WI38 (cell line): ENCODE measurements at regions not wholly inside any gene's neighbourhood (a gene's known extent, or its start where the extent isn't known, plus 50 kb on each side); places are given as distances from the start of the nearest gene placed in this dataset.
"Not testable (repeated sequence)": the region's sequence is repeated elsewhere in the genome, so short reads cannot be mapped to it uniquely, and the experiment has no call there.

Source experiments
- H3K4me3 ChIP-seq: 2 replicates; pipeline ENCODE4 v1.5.1; 2011; ENCODE audit warnings: low read depth, mild to moderate bottlenecking, control low read depth, low read length
- TF ChIP-seq, protein P1 (sequence below): IDR thresholded peaks from 2 replicates; pipeline ENCODE4 v1.5.1; 2012; ENCODE audit warnings: low read depth, mild to moderate bottlenecking, control low read depth, low read length

DNA sequence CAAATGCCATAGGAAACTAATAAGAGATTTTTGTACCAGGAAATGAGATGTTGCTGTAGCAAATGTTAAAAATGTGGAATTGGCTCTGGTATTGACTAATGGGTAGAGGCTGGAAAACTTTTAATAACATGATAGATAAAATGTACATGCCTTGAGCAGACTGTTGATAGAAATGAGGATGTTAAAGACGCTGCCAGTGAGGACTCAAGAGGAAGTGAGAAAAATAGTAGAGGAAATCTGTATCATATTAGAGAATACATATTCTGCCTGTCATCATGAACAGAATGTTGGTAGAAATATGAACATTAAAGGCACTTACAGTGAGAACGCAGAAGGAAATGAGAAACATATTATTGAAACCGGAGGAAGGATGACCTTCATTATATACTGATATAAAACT, 577.2 kb upstream of the HTR2C start:
- no peak overlapping the region for H3K4me3 ChIP-seq
- TF ChIP-seq, protein P1, sequence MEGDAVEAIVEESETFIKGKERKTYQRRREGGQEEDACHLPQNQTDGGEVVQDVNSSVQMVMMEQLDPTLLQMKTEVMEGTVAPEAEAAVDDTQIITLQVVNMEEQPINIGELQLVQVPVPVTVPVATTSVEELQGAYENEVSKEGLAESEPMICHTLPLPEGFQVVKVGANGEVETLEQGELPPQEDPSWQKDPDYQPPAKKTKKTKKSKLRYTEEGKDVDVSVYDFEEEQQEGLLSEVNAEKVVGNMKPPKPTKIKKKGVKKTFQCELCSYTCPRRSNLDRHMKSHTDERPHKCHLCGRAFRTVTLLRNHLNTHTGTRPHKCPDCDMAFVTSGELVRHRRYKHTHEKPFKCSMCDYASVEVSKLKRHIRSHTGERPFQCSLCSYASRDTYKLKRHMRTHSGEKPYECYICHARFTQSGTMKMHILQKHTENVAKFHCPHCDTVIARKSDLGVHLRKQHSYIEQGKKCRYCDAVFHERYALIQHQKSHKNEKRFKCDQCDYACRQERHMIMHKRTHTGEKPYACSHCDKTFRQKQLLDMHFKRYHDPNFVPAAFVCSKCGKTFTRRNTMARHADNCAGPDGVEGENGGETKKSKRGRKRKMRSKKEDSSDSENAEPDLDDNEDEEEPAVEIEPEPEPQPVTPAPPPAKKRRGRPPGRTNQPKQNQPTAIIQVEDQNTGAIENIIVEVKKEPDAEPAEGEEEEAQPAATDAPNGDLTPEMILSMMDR = no peak

GRCh38 chrX:113996781-113997180, 587.1 kb upstream of the HTR2C start:
- TF ChIP-seq, protein P1 = no peak

GRCh38 chrX:113991720-113992119, 592.2 kb upstream of the HTR2C start:
- not testable (repeated sequence) for H3K4me3 ChIP-seq

More at GRCh38 chrX:113996781-113997180, 587.1 kb upstream of the HTR2C start:
- H3K4me3 ChIP-seq = no peak overlapping the region

DNA sequence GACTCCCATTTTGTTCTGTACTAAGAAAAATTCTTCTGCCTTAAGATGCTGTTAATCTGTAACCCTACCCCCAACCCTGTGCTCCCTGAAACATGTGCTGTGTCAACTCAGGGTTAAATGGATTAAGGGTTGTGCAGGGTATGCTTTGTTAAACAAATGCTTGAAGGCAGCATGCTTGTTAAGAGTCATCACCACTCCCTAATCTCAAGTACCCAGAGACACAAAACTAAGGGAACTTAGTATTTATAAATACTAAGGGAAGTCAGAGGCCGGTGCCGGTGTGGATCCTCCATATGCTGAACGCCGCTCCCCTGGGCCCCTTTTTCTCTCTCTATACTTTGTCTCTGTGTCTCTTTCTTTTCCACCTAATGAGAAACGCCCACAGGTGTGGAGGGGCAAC, 593.2 kb upstream of the HTR2C start:
- not testable (repeated sequence) for H3K4me3 ChIP-seq

DNA sequence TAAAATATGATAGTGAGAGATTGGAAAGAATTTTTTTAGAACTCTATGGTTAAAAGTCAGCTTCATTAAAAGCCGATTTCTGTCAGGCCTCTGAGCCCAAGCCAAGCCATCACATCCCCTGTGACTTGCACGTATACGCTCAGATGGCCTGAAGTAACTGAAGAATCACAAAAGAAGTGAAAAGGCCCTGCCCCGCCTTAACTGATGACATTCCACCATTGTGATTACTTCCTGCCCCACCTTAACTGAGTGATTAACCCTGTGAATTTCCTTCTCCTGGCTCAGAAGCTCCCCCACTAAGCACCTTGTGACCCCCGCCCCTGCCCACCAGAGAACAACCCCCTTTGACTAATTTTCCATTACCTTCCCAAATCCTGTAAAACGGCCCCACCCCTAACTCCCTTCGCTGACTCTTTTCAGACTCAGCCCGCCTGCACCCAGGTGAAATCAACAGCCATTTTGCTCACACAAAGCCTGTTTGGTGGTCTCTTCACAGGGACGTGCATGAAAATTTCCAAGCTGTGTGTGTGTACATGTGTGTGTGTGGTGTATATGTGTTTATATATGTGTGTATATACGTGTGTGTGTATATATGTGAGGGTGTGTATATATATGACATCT, 595.5 kb upstream of the HTR2C start:
- H3K4me3 ChIP-seq = not testable (repeated sequence)

DNA sequence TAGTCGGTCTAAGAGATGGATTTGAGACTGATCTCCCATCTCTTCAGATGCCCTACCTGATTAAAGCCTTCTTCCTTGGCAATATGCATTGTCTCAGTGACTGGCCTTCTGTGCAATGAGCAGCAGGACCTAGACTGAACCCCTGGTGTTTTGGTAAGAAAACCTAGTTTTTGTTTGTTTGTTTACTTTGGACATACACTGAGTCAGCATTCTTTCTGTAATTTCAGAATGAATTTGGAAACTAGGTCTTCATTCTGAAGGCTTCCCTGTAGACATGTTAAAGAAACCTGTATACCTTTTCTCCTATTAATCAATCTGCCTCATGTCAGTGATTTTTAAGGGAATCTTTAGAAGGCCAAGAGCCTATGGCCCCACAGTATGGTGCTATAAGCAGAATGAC, 597.5 kb upstream of the HTR2C start:
- TF ChIP-seq, protein P1 = no peak

GRCh38 chrX:113982766-113983165, 601.1 kb upstream of the HTR2C start:
- H3K4me3 ChIP-seq = no peak overlapping the region
- TF ChIP-seq, protein P1 = no peak

More for the DNA sequence above, 597.5 kb upstream of the HTR2C start:
- no peak overlapping the region for H3K4me3 ChIP-seq

DNA sequence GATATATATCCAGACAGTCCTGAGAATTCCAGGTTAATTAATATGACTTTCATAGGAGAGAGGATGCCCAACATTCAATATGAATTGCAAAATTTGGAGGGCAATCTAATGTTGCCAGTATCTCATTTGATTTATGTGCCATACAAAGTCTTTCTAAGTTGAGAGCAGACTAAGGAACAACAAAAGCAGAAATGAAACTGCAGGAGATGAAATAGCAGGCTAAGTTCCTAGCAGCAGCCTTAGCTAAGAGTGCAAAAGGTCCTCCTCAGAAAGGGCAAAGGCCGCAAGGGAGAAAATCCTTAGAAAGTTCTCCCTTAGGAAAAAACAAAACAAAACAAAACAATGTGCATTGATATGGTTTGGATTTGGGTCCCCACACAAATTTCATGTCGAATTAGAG, 602.9 kb upstream of the HTR2C start:
- TF ChIP-seq, protein P1 = no peak
- no peak overlapping the region for H3K4me3 ChIP-seq

GRCh38 chrX:113977887-113978286, 606.0 kb upstream of the HTR2C start:
- TF ChIP-seq, protein P1 = no peak
- H3K4me3 ChIP-seq = no peak overlapping the region
